HCT116 (cell line): ENCODE measurements at regions not wholly inside any gene's neighbourhood (a gene's known extent, or its start where the extent isn't known, plus 50 kb on each side); places are given as distances from the start of the nearest gene placed in this dataset.

ENCODE experiments used
- ATAC-seq: fragments of 200-7000 bp; cut with Tn5 transposase; 2 replicates; pipeline ENCODE4 v1.9.1; 2020; ENCODE audit warnings: mild to moderate bottlenecking, moderate library complexity
- BruUV-seq: library from RNA; stranded (reverse); fragments of 400-500 nt; replicated peaks from 2 replicates; lab custom pipeline; 2021; lab: Mats Ljungman, UMichigan
- CTCF ChIA-PET: fragments of 300-600 bp; sonication (Branson Sonifier 250); formaldehyde crosslinking; loops from one replicate; lab custom pipeline; 2021; ENCODE audit warnings: antibody characterized with exemption; lab: Charles Lee
- POLR2A ChIA-PET: fragments of 300-600, 350-600 bp; sonication (Branson Sonifier 250); formaldehyde crosslinking; loops from one replicate; lab custom pipeline; 2021; ENCODE audit warnings: antibody characterized with exemption; lab: Charles Lee
- RAD21 ChIA-PET, 2 experiments: fragments of 300-600 bp; sonication (Branson Sonifier 250); formaldehyde crosslinking; loops; one replicate each; lab custom pipeline; 2023; ENCODE audit warnings: low total read pairs in 2 of 2; ENCODE audit not compliant: uncharacterized antibody in 2 of 2, unreplicated experiment in 2 of 2, low non-redundant PET in 1 of 2; lab: Charles Lee
- DNase-seq: peaks from one replicate; pipeline ENCODE4 v3.0.0-alpha.2; 2010; ENCODE audit warnings: low read depth, low spot score
- H2AFZ ChIP-seq: fragments of 200-600 bp; shearing (Covaris generic), sonication (generic); 2 replicates; pipeline ENCODE4 v1.6.1; 2017; ENCODE audit warnings: low read depth, mixed run types, mixed read lengths, antibody characterized with exemption, low read length; ENCODE audit not compliant: poor library complexity, severe bottlenecking
- H3K27ac ChIP-seq: 2 replicates; pipeline ENCODE4 v1.5.1; 2012; ENCODE audit warnings: low read depth, low read length
- H3K27me3 ChIP-seq: fragments of 200-600 bp; sonication (generic); 2 replicates; pipeline ENCODE4 v1.6.1; 2016; ENCODE audit warnings: mixed run types, low read length, mixed read lengths; ENCODE audit not compliant: insufficient read depth
- H3K36me3 ChIP-seq, 2 experiments: fragments of 200-500 bp in 1 of 2; fragments of 200-600 bp in 1 of 2; sonication (Bioruptor generic) in 1 of 2; sonication (generic) in 1 of 2; 2 replicates each; pipeline versions ENCODE4 v1.5.1 to v1.6.1; 2014 to 2016; ENCODE audit warnings: low read length in 2 of 2, inconsistent platforms in 1 of 2, mixed read lengths in 1 of 2, mixed run types in 1 of 2; ENCODE audit not compliant: insufficient read depth in 2 of 2, control insufficient read depth in 1 of 2
- H3K4me1 ChIP-seq, 2 experiments: fragments of 200-600 bp in 1 of 2; sonication (generic) in 1 of 2; 2 replicates each; pipeline versions ENCODE4 v1.5.1 to v1.6.1; 2012 to 2017; ENCODE audit warnings: low read length in 2 of 2, inconsistent platforms in 1 of 2, mild to moderate bottlenecking in 1 of 2, mixed read lengths in 1 of 2, mixed run types in 1 of 2, moderate library complexity in 1 of 2; ENCODE audit not compliant: insufficient read depth in 2 of 2, control insufficient read depth in 1 of 2
- H3K4me2 ChIP-seq: fragments of 200-600 bp; sonication (generic); 2 replicates; pipeline ENCODE4 v1.6.1; 2017; ENCODE audit warnings: mixed run types, low read length, mixed read lengths
- H3K4me3 ChIP-seq, 2 experiments: fragments of 200-600 bp in 1 of 2; sonication (generic) in 1 of 2; replicated peaks in 1 of 2; 2 replicates each; pipeline ENCODE4 v1.5.1; 2011 to 2016; ENCODE audit warnings: low read length in 2 of 2, control low read depth in 1 of 2, low read depth in 1 of 2, mild to moderate bottlenecking in 1 of 2, mixed read lengths in 1 of 2, mixed run types in 1 of 2
- H3K79me2 ChIP-seq: fragments of 200-600 bp; sonication (generic); 2 replicates; pipeline ENCODE4 v1.6.1; 2017; ENCODE audit warnings: mild to moderate bottlenecking, mixed run types, low read length, moderate library complexity, mixed read lengths; ENCODE audit not compliant: insufficient read depth
- H3K9ac ChIP-seq: fragments of 200-600 bp; sonication (generic); 2 replicates; pipeline ENCODE4 v1.6.1; 2016; ENCODE audit warnings: low read length, mixed read lengths
- H3K9me2 ChIP-seq: fragments of 200-600 bp; sonication (generic), shearing (Covaris generic); 2 replicates; pipeline ENCODE4 v1.6.1; 2017; ENCODE audit warnings: mixed run types, mild to moderate bottlenecking, moderate library complexity; ENCODE audit not compliant: insufficient read depth
- H3K9me3 ChIP-seq, 2 experiments: fragments of 200-500 bp in 1 of 2; fragments of 200-600 bp in 1 of 2; sonication (Bioruptor generic) in 1 of 2; sonication (generic) in 1 of 2; 2 replicates each; pipeline ENCODE4 v1.6.1; 2014 to 2017; ENCODE audit warnings: low read length in 2 of 2, mixed read lengths in 2 of 2, inconsistent platforms in 1 of 2, low read depth in 1 of 2, mild to moderate bottlenecking in 1 of 2, mixed run types in 1 of 2, moderate library complexity in 1 of 2; ENCODE audit not compliant: control insufficient read depth in 1 of 2, insufficient read depth in 1 of 2
- H4K20me1 ChIP-seq: fragments of 200-600 bp; sonication (generic), shearing (Covaris generic); 2 replicates; pipeline ENCODE4 v1.6.1; 2017; ENCODE audit warnings: mixed run types, mild to moderate bottlenecking, moderate library complexity; ENCODE audit not compliant: insufficient read depth
- CBX3 ChIP-seq: IDR thresholded peaks from 2 replicates; pipeline ENCODE4 v1.6.1; 2012; ENCODE audit warnings: low read depth
- CEBPB ChIP-seq: IDR thresholded peaks from 2 replicates; pipeline ENCODE4 v1.6.1; 2012; ENCODE audit warnings: low read depth
- EGR1 ChIP-seq: IDR thresholded peaks from 2 replicates; pipeline ENCODE4 v1.6.1; 2012; ENCODE audit warnings: low read depth
- ELF1 ChIP-seq: IDR thresholded peaks from 2 replicates; pipeline ENCODE4 v1.6.1; 2012; ENCODE audit warnings: low read depth, borderline replicate concordance
- EZH2 ChIP-seq: fragments of 200-600 bp; sonication (generic); IDR thresholded peaks from 2 replicates; pipeline ENCODE4 v1.6.1; 2017; ENCODE audit warnings: antibody characterized with exemption, mixed run types
- FOSL1 ChIP-seq: IDR thresholded peaks from 2 replicates; pipeline ENCODE4 v1.6.1; 2012; ENCODE audit warnings: low read depth
- JUND ChIP-seq: IDR thresholded peaks from 2 replicates; pipeline ENCODE4 v1.6.1; 2012
- POLR2A ChIP-seq: IDR thresholded peaks from 2 replicates; pipeline ENCODE4 v1.7.0; 2011; ENCODE audit warnings: borderline replicate concordance; ENCODE audit not compliant: insufficient read depth, insufficient read length; ENCODE audit errors: extremely low read depth
- POLR2AphosphoS5 ChIP-seq: IDR thresholded peaks from 2 replicates; pipeline ENCODE4 v1.6.1; 2011; ENCODE audit warnings: mild to moderate bottlenecking, low read depth, low read length, moderate library complexity
- RAD21 ChIP-seq: IDR thresholded peaks from 2 replicates; pipeline ENCODE4 v1.6.1; 2012; ENCODE audit warnings: low read depth, mild to moderate bottlenecking
- SIN3A ChIP-seq: IDR thresholded peaks from 2 replicates; pipeline ENCODE4 v1.6.1; 2012; ENCODE audit warnings: low read depth
- SP1 ChIP-seq: IDR thresholded peaks from 2 replicates; pipeline ENCODE4 v1.6.1; 2012; ENCODE audit warnings: low read depth
- SRF ChIP-seq: IDR thresholded peaks from 2 replicates; pipeline ENCODE4 v1.6.1; 2012; ENCODE audit warnings: low read depth
- TCF7L2 ChIP-seq: IDR thresholded peaks from 2 replicates; pipeline ENCODE4 v1.7.0; 2011; ENCODE audit warnings: borderline replicate concordance, inconsistent platforms; ENCODE audit not compliant: insufficient read depth, insufficient read length; ENCODE audit errors: extremely low read depth
- ZNF274 ChIP-seq: fragments of 200-500 bp; sonication (Bioruptor generic); IDR thresholded peaks from 2 replicates; pipeline ENCODE4 v1.6.1; 2014; ENCODE audit warnings: mild to moderate bottlenecking, low read depth, low read length, inconsistent platforms
- intact Hi-C: fragments of 100-400 bp; cut with micrococcal nuclease; formaldehyde crosslinking; loops from 2 replicates; pipeline ENCODE4 v1.10.0; 2022
- TF ChIP-seq, protein P1 (sequence below), 3 experiments: fragments of 200-600 bp in 1 of 3; sonication (generic) in 1 of 3; IDR thresholded peaks in 2 of 3; conservative IDR thresholded peaks in 1 of 3; 2 replicates each; pipeline ENCODE4 v1.5.1; 2012 to 2017; ENCODE audit warnings: low read depth in 2 of 3, low read length in 2 of 3, antibody characterized with exemption in 1 of 3, borderline replicate concordance in 1 of 3, control low read depth in 1 of 3, mild to moderate bottlenecking in 1 of 3, mixed read lengths in 1 of 3, mixed run types in 1 of 3, moderate library complexity in 1 of 3; ENCODE audit not compliant: insufficient read depth in 1 of 3
- TF ChIP-seq, protein P2 (sequence below): IDR thresholded peaks from 2 replicates; pipeline ENCODE4 v1.6.1; 2012; ENCODE audit warnings: low read depth
- TF ChIP-seq, protein P3 (sequence below): IDR thresholded peaks from 2 replicates; pipeline ENCODE4 v1.6.1; 2012
- TF ChIP-seq, protein P4 (sequence below): IDR thresholded peaks from 2 replicates; pipeline ENCODE4 v1.6.1; 2011; ENCODE audit warnings: mild to moderate bottlenecking, low read length, moderate library complexity; ENCODE audit not compliant: insufficient replicate concordance; ENCODE audit errors: extremely low read depth
- TF ChIP-seq, protein P5 (sequence below): IDR thresholded peaks from 2 replicates; pipeline ENCODE4 v1.6.1; 2012

DNA sequence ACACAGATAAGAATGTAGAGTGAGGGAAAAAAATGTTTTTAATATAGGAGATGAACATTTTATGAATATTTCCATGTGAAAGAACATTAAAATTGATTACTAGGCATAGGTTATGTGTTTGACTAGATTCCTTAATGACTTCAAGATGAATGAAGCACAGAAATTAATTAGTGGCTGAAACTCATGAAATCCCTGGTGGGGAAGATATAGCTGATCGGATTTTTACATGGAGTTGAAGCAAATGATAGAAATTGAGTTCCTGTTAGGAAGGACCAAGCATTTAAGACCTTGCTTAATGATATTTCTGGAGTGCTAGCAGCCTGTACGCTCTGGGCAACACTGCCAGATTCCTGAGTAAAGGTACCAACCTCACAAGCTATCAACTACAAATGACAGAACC, 68.9 kb upstream of the IVNS1ABP start:
- ATAC-seq (no peak), DNase-seq (no peak)
- Histone ChIP-seq H3K27ac (no peak overlapping the region), H3K9me2 (no peaks in the 10 kb centered on the region), H3K4me2 (no peak overlapping the region), H3K27me3 (no peaks in the 10 kb centered on the region), H3K4me1 (no peaks in the 10 kb centered on the region), H3K4me3 (no peak overlapping the region), H4K20me1 (no peaks in the 10 kb centered on the region), H3K9ac (no peak overlapping the region), H2AFZ (no peak overlapping the region), H3K36me3 (no peaks in the 10 kb centered on the region), H3K79me2 (no peaks in the 10 kb centered on the region), H3K9me3 (no peaks in the 10 kb centered on the region)
- CTCF ChIA-PET, result no interaction called here
- POLR2A ChIA-PET, result no interaction called here
- intact Hi-C loops, result no loop called here
- RAD21 ChIA-PET, result no interaction called here
- BruUV-seq, result no TSS peak
- TF ChIP-seq POLR2A (no peak), SIN3A (no peak), EZH2 (no peak), FOSL1 (no peak), EGR1 (no peak), SP1 (no peak), POLR2AphosphoS5 (no peak), SRF (no peak), CEBPB (no peak), JUND (no peak), ELF1 (no peak), CBX3 (no peak), RAD21 (no peak), TCF7L2 (no peak), ZNF274 (no peak)
- TF ChIP-seq, protein P1, sequence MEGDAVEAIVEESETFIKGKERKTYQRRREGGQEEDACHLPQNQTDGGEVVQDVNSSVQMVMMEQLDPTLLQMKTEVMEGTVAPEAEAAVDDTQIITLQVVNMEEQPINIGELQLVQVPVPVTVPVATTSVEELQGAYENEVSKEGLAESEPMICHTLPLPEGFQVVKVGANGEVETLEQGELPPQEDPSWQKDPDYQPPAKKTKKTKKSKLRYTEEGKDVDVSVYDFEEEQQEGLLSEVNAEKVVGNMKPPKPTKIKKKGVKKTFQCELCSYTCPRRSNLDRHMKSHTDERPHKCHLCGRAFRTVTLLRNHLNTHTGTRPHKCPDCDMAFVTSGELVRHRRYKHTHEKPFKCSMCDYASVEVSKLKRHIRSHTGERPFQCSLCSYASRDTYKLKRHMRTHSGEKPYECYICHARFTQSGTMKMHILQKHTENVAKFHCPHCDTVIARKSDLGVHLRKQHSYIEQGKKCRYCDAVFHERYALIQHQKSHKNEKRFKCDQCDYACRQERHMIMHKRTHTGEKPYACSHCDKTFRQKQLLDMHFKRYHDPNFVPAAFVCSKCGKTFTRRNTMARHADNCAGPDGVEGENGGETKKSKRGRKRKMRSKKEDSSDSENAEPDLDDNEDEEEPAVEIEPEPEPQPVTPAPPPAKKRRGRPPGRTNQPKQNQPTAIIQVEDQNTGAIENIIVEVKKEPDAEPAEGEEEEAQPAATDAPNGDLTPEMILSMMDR (IDR thresholded peaks at IDR 0.05 in 2 of 3, conservative IDR thresholded peaks at IDR 0.05 in 1 of 3; ENCODE audit: borderline replicate concordance in 1 of 3, insufficient read depth in 1 of 3, low read depth in 2 of 3, low read length in 2 of 3), result no peak
- TF ChIP-seq, protein P2, sequence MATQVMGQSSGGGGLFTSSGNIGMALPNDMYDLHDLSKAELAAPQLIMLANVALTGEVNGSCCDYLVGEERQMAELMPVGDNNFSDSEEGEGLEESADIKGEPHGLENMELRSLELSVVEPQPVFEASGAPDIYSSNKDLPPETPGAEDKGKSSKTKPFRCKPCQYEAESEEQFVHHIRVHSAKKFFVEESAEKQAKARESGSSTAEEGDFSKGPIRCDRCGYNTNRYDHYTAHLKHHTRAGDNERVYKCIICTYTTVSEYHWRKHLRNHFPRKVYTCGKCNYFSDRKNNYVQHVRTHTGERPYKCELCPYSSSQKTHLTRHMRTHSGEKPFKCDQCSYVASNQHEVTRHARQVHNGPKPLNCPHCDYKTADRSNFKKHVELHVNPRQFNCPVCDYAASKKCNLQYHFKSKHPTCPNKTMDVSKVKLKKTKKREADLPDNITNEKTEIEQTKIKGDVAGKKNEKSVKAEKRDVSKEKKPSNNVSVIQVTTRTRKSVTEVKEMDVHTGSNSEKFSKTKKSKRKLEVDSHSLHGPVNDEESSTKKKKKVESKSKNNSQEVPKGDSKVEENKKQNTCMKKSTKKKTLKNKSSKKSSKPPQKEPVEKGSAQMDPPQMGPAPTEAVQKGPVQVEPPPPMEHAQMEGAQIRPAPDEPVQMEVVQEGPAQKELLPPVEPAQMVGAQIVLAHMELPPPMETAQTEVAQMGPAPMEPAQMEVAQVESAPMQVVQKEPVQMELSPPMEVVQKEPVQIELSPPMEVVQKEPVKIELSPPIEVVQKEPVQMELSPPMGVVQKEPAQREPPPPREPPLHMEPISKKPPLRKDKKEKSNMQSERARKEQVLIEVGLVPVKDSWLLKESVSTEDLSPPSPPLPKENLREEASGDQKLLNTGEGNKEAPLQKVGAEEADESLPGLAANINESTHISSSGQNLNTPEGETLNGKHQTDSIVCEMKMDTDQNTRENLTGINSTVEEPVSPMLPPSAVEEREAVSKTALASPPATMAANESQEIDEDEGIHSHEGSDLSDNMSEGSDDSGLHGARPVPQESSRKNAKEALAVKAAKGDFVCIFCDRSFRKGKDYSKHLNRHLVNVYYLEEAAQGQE, result no peak
- TF ChIP-seq, protein P3, sequence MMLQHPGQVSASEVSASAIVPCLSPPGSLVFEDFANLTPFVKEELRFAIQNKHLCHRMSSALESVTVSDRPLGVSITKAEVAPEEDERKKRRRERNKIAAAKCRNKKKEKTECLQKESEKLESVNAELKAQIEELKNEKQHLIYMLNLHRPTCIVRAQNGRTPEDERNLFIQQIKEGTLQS, result no peak
- TF ChIP-seq, protein P4, sequence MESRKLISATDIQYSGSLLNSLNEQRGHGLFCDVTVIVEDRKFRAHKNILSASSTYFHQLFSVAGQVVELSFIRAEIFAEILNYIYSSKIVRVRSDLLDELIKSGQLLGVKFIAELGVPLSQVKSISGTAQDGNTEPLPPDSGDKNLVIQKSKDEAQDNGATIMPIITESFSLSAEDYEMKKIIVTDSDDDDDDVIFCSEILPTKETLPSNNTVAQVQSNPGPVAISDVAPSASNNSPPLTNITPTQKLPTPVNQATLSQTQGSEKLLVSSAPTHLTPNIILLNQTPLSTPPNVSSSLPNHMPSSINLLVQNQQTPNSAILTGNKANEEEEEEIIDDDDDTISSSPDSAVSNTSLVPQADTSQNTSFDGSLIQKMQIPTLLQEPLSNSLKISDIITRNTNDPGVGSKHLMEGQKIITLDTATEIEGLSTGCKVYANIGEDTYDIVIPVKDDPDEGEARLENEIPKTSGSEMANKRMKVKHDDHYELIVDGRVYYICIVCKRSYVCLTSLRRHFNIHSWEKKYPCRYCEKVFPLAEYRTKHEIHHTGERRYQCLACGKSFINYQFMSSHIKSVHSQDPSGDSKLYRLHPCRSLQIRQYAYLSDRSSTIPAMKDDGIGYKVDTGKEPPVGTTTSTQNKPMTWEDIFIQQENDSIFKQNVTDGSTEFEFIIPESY, result no peak
- TF ChIP-seq, protein P5, sequence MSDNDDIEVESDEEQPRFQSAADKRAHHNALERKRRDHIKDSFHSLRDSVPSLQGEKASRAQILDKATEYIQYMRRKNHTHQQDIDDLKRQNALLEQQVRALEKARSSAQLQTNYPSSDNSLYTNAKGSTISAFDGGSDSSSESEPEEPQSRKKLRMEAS, result no peak
- TF ChIP-seq, all 23 proteins: peak for 0
